ENCODE measurements at regions not wholly inside any gene's neighbourhood (a gene's known extent, or its start where the extent isn't known, plus 50 kb on each side); places are given as distances from the start of the nearest gene placed in this dataset.

GRCh38 chr6:91476000-91476399 lies 889.1 kb upstream of the MAP3K7 start:
- peaks cover 6% of the 10 kb centered on the region for H3K4me1 Mint-ChIP-seq
- no CpG with 5 or more reads among the region's 2 CpGs for WGBS (ENCODE audit: insufficient coverage)
- H3K9ac ChIP-seq (ENCODE audit: insufficient read depth, low read length, poor library complexity, severe bottlenecking): no peak overlapping the region
- H3K4me1 ChIP-seq (ENCODE audit: control insufficient read depth in 1 of 2, insufficient read depth in 2 of 2, low read length in 2 of 2): peaks cover 0 to 5% of the 10 kb centered on the region in 2 donors
- intact Hi-C loops (cut with micrococcal nuclease): no loop called here
- no peaks in the 10 kb centered on the region for H3K9me3 ChIP-seq (replicated peaks in 1 of 2; ENCODE audit: control insufficient read depth in 1 of 2, insufficient read depth in 1 of 2, low read length in 2 of 2)
- H3K27me3 Mint-ChIP-seq (ENCODE audit: low read depth in 3 of 3): peaks cover 0 to 5% (median 5%) of the 10 kb centered on the region in 3 donors
- no peak overlapping the region for H3K27ac ChIP-seq (ENCODE audit: low read depth in 1 of 2, low read length in 2 of 2)
- H3K9me3 Mint-ChIP-seq: peaks cover 0 to 1% (median 0%) of the 10 kb centered on the region in 7 donors
- no peak overlapping the region for H2AFZ ChIP-seq (ENCODE audit: insufficient read depth, low read depth, low read length, poor library complexity, severe bottlenecking)
- H3K36me3 ChIP-seq (replicated peaks in 1 of 2; ENCODE audit: control insufficient read depth in 1 of 2, insufficient read depth in 2 of 2, low read length in 2 of 2): no peaks in the 10 kb centered on the region
- peak in 2 of 3 donors; percentile 23 to 35 for DNase-seq
- peaks cover 3 to 4% of the 10 kb centered on the region in 2 donors for H3K27me3 ChIP-seq (ENCODE audit: control insufficient read depth in 2 of 2, insufficient read depth in 2 of 2, low read length in 2 of 2)
- TF ChIP-seq CTCF (IDR thresholded peaks at IDR 0.05): no peak
- H4K20me1 ChIP-seq (ENCODE audit: insufficient read depth, low read length): no peaks in the 10 kb centered on the region
- H3K4me2 ChIP-seq (replicated peaks; ENCODE audit: extremely low read depth, low read length, poor library complexity, severe bottlenecking): no peak overlapping the region
- H3K4me3 ChIP-seq (replicated peaks in 1 of 3; ENCODE audit: low read depth in 2 of 3, low read length in 3 of 3): no peak overlapping the region
- no peaks in the 10 kb centered on the region for H3K79me2 ChIP-seq (ENCODE audit: insufficient read depth, low read length)
- H3K36me3 Mint-ChIP-seq: no peaks in the 10 kb centered on the region
- no peak overlapping the region for H3K27ac Mint-ChIP-seq
- no peak overlapping the region for H3K4me3 Mint-ChIP-seq

DNA sequence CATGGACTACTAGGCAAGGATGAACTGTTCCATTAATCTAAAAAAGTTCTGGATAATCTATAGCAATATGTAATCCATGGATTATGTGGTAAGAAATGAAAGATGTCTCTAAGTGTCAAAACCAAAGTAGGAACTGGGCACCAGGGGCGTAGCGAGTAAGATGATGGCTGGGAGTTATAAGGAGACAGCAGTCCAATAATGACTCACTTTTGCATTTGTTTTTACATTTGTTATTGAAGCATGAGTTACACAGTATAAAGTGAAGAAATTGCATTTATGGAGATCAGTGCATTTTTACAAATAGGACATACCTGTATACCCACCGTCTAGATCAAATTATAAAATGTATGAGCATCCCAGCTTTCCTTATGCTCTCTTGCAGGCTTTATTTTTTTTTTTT lies 878.5 kb upstream of the MAP3K7 start:
- 100% methylated on average over 2 of the region's 3 CpGs for WGBS (ENCODE audit: insufficient coverage)
- TF ChIP-seq CTCF (IDR thresholded peaks at IDR 0.05): no peak
- Histone ChIP-seq H3K9me3 (replicated peaks in 1 of 2; ENCODE audit: control insufficient read depth in 1 of 2, insufficient read depth in 1 of 2, low read length in 2 of 2) (no peaks in the 10 kb centered on the region), H3K36me3 (replicated peaks in 1 of 2; ENCODE audit: control insufficient read depth in 1 of 2, insufficient read depth in 2 of 2, low read length in 2 of 2) (no peaks in the 10 kb centered on the region), H2AFZ (ENCODE audit: insufficient read depth, low read depth, low read length, poor library complexity, severe bottlenecking) (no peak overlapping the region), H3K27ac (ENCODE audit: low read depth in 1 of 2, low read length in 2 of 2) (no peak overlapping the region), H3K4me2 (replicated peaks; ENCODE audit: extremely low read depth, low read length, poor library complexity, severe bottlenecking) (no peak overlapping the region), H3K9ac (ENCODE audit: insufficient read depth, low read length, poor library complexity, severe bottlenecking) (no peak overlapping the region), H3K4me3 (replicated peaks in 1 of 3; ENCODE audit: low read depth in 2 of 3, low read length in 3 of 3) (no peak overlapping the region), H3K27me3 (ENCODE audit: control insufficient read depth in 2 of 2, insufficient read depth in 2 of 2, low read length in 2 of 2) (no peaks in the 10 kb centered on the region), H3K79me2 (ENCODE audit: insufficient read depth, low read length) (no peaks in the 10 kb centered on the region), H4K20me1 (ENCODE audit: insufficient read depth, low read length) (no peaks in the 10 kb centered on the region), H3K4me1 (ENCODE audit: control insufficient read depth in 1 of 2, insufficient read depth in 2 of 2, low read length in 2 of 2) (no peaks in the 10 kb centered on the region)
- Mint-ChIP-seq H3K4me3 (no peak overlapping the region), H3K27me3 (ENCODE audit: low read depth in 3 of 3) (peaks cover 0 to 2% (median 0%) of the 10 kb centered on the region in 3 donors), H3K27ac (no peak overlapping the region), H3K9me3 (peaks cover 0 to 7% (median 0%) of the 10 kb centered on the region in 7 donors), H3K36me3 (no peaks in the 10 kb centered on the region), H3K4me1 (no peaks in the 10 kb centered on the region)
- intact Hi-C loops (cut with micrococcal nuclease): no loop called here
- DNase-seq: no peak
